PC-9 (cell line): ENCODE measurements at regions not wholly inside any gene's neighbourhood (a gene's known extent, or its start where the extent isn't known, plus 50 kb on each side); places are given as distances from the start of the nearest gene placed in this dataset.

Source experiments
- BruUV-seq: library from RNA; stranded (reverse); fragments of 400-500 nt; replicated peaks from 2 replicates; lab custom pipeline; 2021; lab: Mats Ljungman, UMichigan
- CTCF ChIA-PET: fragments of 300-600 bp; sonication (Branson Sonifier 250); formaldehyde crosslinking; loops from one replicate; lab custom pipeline; 2022; ENCODE audit warnings: antibody characterized with exemption; lab: Charles Lee
- POLR2A ChIA-PET: fragments of 300-600 bp; sonication (Branson Sonifier 250); formaldehyde crosslinking; loops from one replicate; lab custom pipeline; 2022; ENCODE audit warnings: antibody characterized with exemption; ENCODE audit not compliant: unreplicated experiment; lab: Charles Lee
- DNase-seq, 2 experiments: peaks; one replicate each; pipeline versions ENCODE4 v3.0.0 to v3.0.0-alpha.2; 2015 to 2022; ENCODE audit warnings: mixed read lengths in 1 of 2
- H2AFZ ChIP-seq: fragments of 200-600 bp; sonication (generic); 2 replicates; pipeline ENCODE4 v1.8.1; 2017; ENCODE audit warnings: antibody characterized with exemption
- H3F3A ChIP-seq: fragments of 200-600 bp; sonication (generic); 2 replicates; pipeline ENCODE4 v1.8.1; 2017; ENCODE audit warnings: antibody characterized with exemption, mild to moderate bottlenecking, low read depth; ENCODE audit not compliant: insufficient read depth
- H3K27ac ChIP-seq: fragments of 200-600 bp; sonication (generic); 2 replicates; pipeline ENCODE4 v1.6.1; 2016; ENCODE audit warnings: mixed run types
- H3K27me3 ChIP-seq: fragments of 200-600 bp; sonication (generic); 2 replicates; pipeline ENCODE4 v1.6.1; 2016; ENCODE audit warnings: low read depth, mixed run types; ENCODE audit not compliant: insufficient read depth
- H3K36me3 ChIP-seq: fragments of 200-600 bp; sonication (generic); 2 replicates; pipeline ENCODE4 v1.6.1; 2016; ENCODE audit warnings: low read depth, mixed run types
- H3K4me1 ChIP-seq: fragments of 200-600 bp; sonication (generic); replicated peaks from 2 replicates; pipeline ENCODE4 v1.6.1; 2016; ENCODE audit warnings: mixed run types; ENCODE audit not compliant: insufficient read depth
- H3K4me2 ChIP-seq: fragments of 200-600 bp; sonication (generic); 2 replicates; pipeline ENCODE4 v1.6.1; 2017; ENCODE audit warnings: mixed run types
- H3K4me3 ChIP-seq: fragments of 200-600 bp; sonication (generic); 2 replicates; pipeline ENCODE4 v1.6.1; 2016; ENCODE audit warnings: mixed run types
- H3K79me2 ChIP-seq: fragments of 200-600 bp; sonication (generic); 2 replicates; pipeline ENCODE4 v1.6.1; 2017; ENCODE audit warnings: low read depth, mixed run types
- H3K9me2 ChIP-seq: fragments of 200-600 bp; sonication (generic); 2 replicates; pipeline ENCODE4 v1.8.1; 2017; ENCODE audit warnings: mild to moderate bottlenecking; ENCODE audit not compliant: insufficient read depth
- H3K9me3 ChIP-seq: fragments of 200-600 bp; sonication (generic); 2 replicates; pipeline ENCODE4 v1.8.1; 2016; ENCODE audit warnings: low read depth; ENCODE audit not compliant: insufficient read depth
- H4K20me1 ChIP-seq: fragments of 200-600 bp; sonication (generic); 2 replicates; pipeline ENCODE4 v1.8.1; 2017; ENCODE audit not compliant: insufficient read depth
- EZH2 ChIP-seq: fragments of 200-600 bp; sonication (generic); IDR thresholded peaks from 2 replicates; pipeline ENCODE4 v1.8.0; 2017; ENCODE audit warnings: antibody characterized with exemption, low read depth
- intact Hi-C: fragments of 100-400 bp; cut with micrococcal nuclease; formaldehyde crosslinking; loops from one replicate; pipeline ENCODE4 v1.10.0; 2022; ENCODE audit not compliant: unreplicated experiment
- TF ChIP-seq, protein P1 (sequence below): fragments of 200-600 bp; sonication (generic); conservative IDR thresholded peaks from 2 replicates; pipeline ENCODE4 v1.6.1; 2017; ENCODE audit warnings: mixed run types, antibody characterized with exemption, mild to moderate bottlenecking, moderate library complexity

GRCh38 chr15:50815958-50816590 lies 50.6 kb upstream of the SPPL2A start:
- peak overlapping the region; percentile 44 for H3K4me2 ChIP-seq
- no peak overlapping the region for H2AFZ ChIP-seq
- H3K36me3 ChIP-seq: no peaks in the 10 kb centered on the region
- no TSS peak for BruUV-seq
- H3K9me3 ChIP-seq: no peaks in the 10 kb centered on the region
- H3K27ac ChIP-seq: no peak overlapping the region
- CTCF ChIA-PET: interaction anchor here (0.6 kb wide), 1 partner anchor 12 kb away, joined by 4 read pairs; no protein-coding TSS in a partner anchor
- TF ChIP-seq, protein P1, sequence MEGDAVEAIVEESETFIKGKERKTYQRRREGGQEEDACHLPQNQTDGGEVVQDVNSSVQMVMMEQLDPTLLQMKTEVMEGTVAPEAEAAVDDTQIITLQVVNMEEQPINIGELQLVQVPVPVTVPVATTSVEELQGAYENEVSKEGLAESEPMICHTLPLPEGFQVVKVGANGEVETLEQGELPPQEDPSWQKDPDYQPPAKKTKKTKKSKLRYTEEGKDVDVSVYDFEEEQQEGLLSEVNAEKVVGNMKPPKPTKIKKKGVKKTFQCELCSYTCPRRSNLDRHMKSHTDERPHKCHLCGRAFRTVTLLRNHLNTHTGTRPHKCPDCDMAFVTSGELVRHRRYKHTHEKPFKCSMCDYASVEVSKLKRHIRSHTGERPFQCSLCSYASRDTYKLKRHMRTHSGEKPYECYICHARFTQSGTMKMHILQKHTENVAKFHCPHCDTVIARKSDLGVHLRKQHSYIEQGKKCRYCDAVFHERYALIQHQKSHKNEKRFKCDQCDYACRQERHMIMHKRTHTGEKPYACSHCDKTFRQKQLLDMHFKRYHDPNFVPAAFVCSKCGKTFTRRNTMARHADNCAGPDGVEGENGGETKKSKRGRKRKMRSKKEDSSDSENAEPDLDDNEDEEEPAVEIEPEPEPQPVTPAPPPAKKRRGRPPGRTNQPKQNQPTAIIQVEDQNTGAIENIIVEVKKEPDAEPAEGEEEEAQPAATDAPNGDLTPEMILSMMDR: no peak
- no peak for TF ChIP-seq EZH2
- peak; percentile 76 to 81 for DNase-seq
- no peak overlapping the region for H3K4me3 ChIP-seq
- H3K27me3 ChIP-seq: no peaks in the 10 kb centered on the region
- H3F3A ChIP-seq: 0 out of 2 replicates have a peak, but pooled peaks cover 6% of the 10 kb centered on the region
- intact Hi-C loops: loop anchor here (1.0 to 5.0 kb wide), 2 partner anchors 38 to 49 kb away; partner anchors contain the start of gene SPPL2A
- POLR2A ChIA-PET: interaction anchor here (0.6 kb wide), 1 partner anchor 130 kb away, joined by 7 read pairs; no protein-coding TSS in a partner anchor
- H4K20me1 ChIP-seq: no peaks in the 10 kb centered on the region
- H3K9me2 ChIP-seq: no peaks in the 10 kb centered on the region
- no peaks in the 10 kb centered on the region for H3K79me2 ChIP-seq
- peaks cover 28% of the 10 kb centered on the region for H3K4me1 ChIP-seq
